CD4-positive, alpha-beta T cell treated with Interleukin-17A for 4 hours (primary cell): ENCODE measurements at regions not wholly inside any gene's neighbourhood (a gene's known extent, or its start where the extent isn't known, plus 50 kb on each side); places are given as distances from the start of the nearest gene placed in this dataset.
"Not testable (repeated sequence)": the region's sequence is repeated elsewhere in the genome, so short reads cannot be mapped to it uniquely, and the experiment has no call there.

Experiments
- DNase-seq: peaks from one replicate; pipeline ENCODE4 v3.0.0-alpha.2; 2020; ENCODE audit warnings: mixed read lengths

- DNase-seq, result not testable (repeated sequence)
Measured at GRCh38 chr6:12633746-12634145, 82.8 kb upstream of the PHACTR1 start.

GRCh38 chr6:12635375-12635774, 81.2 kb upstream of the PHACTR1 start:
- DNase-seq, result no peak

GRCh38 chr6:12635813-12636212, 80.8 kb upstream of the PHACTR1 start:
- no peak for DNase-seq

DNA sequence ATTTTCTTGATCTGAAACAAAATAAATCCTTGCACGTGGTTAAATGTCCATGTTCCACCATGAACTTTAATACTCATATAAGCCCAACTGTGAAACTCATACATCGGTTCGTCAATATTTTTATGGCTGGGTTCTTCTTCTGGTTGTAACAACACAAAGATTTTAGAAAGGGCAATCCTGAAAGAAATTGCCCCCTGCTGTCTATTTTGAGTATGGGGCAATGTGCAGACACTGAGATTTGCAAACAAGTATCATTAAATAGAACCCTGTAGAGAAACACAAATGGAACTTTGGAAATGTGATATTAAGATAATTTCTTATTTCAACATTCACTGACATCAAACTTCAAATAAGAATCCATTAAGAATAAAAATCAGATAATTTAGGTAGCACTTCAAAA, 80.2 kb upstream of the PHACTR1 start:
- no peak for DNase-seq

- peak; percentile 8 for DNase-seq
Measured at GRCh38 chr6:12637960-12638641, 78.5 kb upstream of the PHACTR1 start.

DNA sequence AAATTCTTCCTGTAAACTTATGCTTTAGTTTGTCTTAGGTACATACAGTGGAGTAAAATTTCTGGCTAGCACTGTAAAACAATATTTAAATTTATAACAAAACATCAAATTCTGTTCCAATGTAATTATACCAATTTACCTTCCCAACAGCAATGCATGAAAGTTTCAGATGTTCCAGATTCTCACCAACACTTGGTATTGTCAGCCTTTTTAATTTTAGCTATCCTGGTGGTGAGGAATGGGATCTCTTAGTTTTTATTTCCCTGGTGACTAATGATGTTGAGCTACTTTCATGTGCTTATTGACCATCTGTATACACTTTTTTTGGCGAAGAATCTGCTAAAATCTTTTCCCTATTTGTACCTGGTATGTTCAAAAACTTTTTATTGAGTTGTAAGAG, 76.1 kb upstream of the PHACTR1 start:
- DNase-seq, result no peak

DNA sequence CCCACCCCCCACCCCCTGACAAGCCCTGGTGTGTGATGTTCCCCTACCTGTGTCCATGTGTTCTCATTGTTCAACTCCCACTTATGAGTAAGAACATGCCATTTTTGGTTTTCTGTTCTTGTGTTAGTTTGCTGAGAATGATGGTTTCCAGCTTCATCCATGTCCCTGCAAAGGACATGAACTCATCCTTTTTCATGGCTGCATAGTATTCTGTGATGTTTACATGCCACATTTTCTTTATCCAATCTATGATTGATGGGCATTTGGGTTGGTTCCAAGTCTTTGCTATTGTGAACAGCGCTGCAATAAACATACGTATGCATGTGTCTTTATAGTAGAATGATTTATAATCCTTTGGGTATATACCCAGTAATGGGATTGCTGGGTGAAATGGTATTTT, 74.8 kb upstream of the PHACTR1 start:
- DNase-seq, result not testable (repeated sequence)

- no peak for DNase-seq
Measured at GRCh38 chr6:12645941-12646340, 70.6 kb upstream of the PHACTR1 start.

GRCh38 chr6:12648171-12648570, 68.4 kb upstream of the PHACTR1 start:
- no peak for DNase-seq

DNA sequence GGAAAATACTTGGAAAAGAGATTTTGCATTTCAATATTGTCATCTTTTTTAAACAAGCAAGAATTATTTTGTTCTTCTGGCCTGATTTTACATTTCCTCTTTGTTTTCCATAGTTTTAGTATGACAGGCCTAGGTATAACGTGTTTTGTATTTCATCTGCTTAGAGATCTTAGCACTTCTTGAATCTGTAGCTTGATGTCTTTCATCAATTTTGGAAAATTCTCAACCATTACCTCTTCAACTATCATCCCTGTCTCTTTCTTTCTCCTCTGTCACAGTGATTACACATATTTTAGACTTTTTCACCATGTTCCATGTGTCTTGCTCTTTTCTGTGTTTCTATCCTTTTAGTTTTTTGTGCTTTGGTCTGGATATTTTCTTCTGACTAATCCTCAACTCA, 67.2 kb upstream of the PHACTR1 start:
- DNase-seq, result no peak

- DNase-seq, result no peak
Measured at GRCh38 chr6:12653486-12653885, 63.1 kb upstream of the PHACTR1 start.

GRCh38 chr6:12654107-12654506, 62.5 kb upstream of the PHACTR1 start:
- no peak for DNase-seq

GRCh38 chr6:12654514-12654913, 62.1 kb upstream of the PHACTR1 start:
- DNase-seq, result no peak

DNA sequence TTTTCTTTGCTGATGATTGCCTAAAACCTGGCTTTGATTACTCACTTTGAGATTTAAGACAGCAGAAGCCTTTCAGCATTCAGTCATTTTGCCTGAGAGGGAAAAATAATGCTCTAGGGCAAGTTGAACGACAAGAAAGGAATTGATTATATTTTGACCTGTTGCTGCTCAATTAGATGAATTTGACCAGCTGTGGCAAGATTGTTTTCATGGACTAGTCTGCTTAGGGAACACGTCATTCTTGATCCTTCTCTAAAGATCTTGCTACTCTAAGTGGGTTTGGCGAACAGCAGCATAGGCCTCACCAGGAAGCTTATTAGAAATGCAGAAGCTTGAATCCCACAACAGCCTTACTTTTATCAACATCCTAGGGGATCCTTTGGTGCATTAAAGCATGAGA, 59.7 kb upstream of the PHACTR1 start:
- no peak for DNase-seq

DNA sequence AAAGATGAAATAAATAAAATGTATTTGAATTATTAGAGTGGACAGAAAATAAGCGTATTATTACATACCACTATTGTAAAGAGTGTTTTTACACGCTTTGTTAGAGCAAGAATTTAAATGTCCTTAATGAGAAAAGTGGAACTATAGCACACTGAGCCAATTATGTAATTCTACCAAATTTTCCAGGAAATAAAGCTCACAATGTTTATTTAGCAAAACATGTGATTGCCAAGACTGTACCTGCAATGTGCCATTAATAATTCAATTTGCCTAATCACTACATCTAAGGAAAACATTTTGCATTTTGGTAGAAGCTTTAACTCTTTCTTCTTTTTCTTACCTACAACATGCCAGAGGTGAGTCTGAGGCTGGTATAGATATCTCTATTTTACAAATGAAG, 58.7 kb upstream of the PHACTR1 start:
- DNase-seq, result no peak

GRCh38 chr6:12661432-12662089, 55.0 kb upstream of the PHACTR1 start:
- DNase-seq, result no peak
